ENCODE measurements at regions not wholly inside any gene's neighbourhood (a gene's known extent, or its start where the extent isn't known, plus 50 kb on each side); places are given as distances from the start of the nearest gene placed in this dataset.
A peak's percentile ranks its signal among the peaks of the same experiment; 100 is the strongest.

DNA sequence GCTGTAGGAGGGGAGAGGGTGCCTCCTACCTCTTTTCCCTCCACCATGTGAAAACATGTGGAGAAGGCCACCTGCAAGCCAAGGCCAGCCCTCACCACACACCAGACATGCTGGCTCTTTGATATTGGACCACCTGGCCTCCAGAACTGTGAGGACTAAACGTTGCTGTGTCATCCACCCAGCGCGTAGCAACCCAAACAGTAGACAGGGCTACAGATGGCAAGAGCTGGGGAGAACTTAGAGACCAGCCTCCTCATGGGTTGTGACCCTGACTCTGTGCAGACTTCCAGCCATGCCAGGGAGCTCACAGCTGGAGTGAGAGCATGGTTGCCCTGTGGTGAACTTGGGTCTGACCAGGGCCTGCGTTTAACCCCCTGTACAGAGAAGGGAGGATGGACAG is 195.9 kb upstream of the CST7 start:
- H3K4me3 ChIP-seq (ENCODE audit: insufficient read depth, low read depth, low read length): no peak overlapping the region
- no peak overlapping the region for H2AK5ac ChIP-seq (ENCODE audit: low read depth, low read length)
- no peak overlapping the region for H4K5ac ChIP-seq (ENCODE audit: low read depth, low read length)
- H3K27ac ChIP-seq (ENCODE audit: insufficient read depth, low read length): no peak overlapping the region
- H3K9me1 ChIP-seq (ENCODE audit: insufficient read depth, low read length): no peaks in the 10 kb centered on the region
- no CpG with 5 or more reads among the region's 4 CpGs for WGBS, 2 experiments (ENCODE audit: extremely low coverage in 2 of 2, insufficient read length in 1 of 2)
- intact Hi-C loops (cut with micrococcal nuclease) (no loop called here), in situ Hi-C loops (cut with MboI; ENCODE audit: low sequenced_read_pairs) (no loop called here), dilution Hi-C loops (cut with HindIII; ENCODE audit: low sequenced_read_pairs, unreplicated experiment) (no loop called here)
- no peak overlapping the region for H4K91ac ChIP-seq (ENCODE audit: insufficient read depth, low read depth, low read length)
- H3K36me3 ChIP-seq (ENCODE audit: control insufficient read depth, insufficient read depth, low read length): no peaks in the 10 kb centered on the region
- H3K9ac ChIP-seq (ENCODE audit: low read depth, low read length): no peak overlapping the region
- no peak overlapping the region for H3K56ac ChIP-seq (ENCODE audit: extremely low read depth, insufficient read depth, low read length)
- TF ChIP-seq NFE2L2 (IDR thresholded peaks at IDR 0.05; ENCODE audit: low read depth, low read length) (no peak), BHLHE40 (IDR thresholded peaks at IDR 0.05; ENCODE audit: low read depth, low read length) (no peak), RCOR1 (IDR thresholded peaks at IDR 0.05; ENCODE audit: insufficient replicate concordance, low read length) (no peak), MAFK (IDR thresholded peaks at IDR 0.05; ENCODE audit: low read depth, low read length) (no peak), SMC3 (IDR thresholded peaks at IDR 0.05; ENCODE audit: low read depth, low read length) (no peak), MAZ (IDR thresholded peaks at IDR 0.05; ENCODE audit: borderline replicate concordance, low read depth, low read length) (no peak), RFX5 (IDR thresholded peaks at IDR 0.05; ENCODE audit: low read depth, low read length) (no peak), MXI1 (IDR thresholded peaks at IDR 0.05; ENCODE audit: borderline replicate concordance, low read depth, low read length) (no peak), FOS (IDR thresholded peaks at IDR 0.05; ENCODE audit: low read depth, low read length) (no peak), POLR2A (IDR thresholded peaks at IDR 0.05; ENCODE audit: low read depth, low read length) (no peak), CHD1 (IDR thresholded peaks at IDR 0.05; ENCODE audit: low read depth, low read length) (no peak), CEBPB (IDR thresholded peaks at IDR 0.05; ENCODE audit: low read depth, low read length) (no peak), RAD21 (IDR thresholded peaks at IDR 0.05; ENCODE audit: low read length) (no peak)
- TF ChIP-seq, protein P1, sequence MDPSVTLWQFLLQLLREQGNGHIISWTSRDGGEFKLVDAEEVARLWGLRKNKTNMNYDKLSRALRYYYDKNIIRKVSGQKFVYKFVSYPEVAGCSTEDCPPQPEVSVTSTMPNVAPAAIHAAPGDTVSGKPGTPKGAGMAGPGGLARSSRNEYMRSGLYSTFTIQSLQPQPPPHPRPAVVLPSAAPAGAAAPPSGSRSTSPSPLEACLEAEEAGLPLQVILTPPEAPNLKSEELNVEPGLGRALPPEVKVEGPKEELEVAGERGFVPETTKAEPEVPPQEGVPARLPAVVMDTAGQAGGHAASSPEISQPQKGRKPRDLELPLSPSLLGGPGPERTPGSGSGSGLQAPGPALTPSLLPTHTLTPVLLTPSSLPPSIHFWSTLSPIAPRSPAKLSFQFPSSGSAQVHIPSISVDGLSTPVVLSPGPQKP (IDR thresholded peaks at IDR 0.05; ENCODE audit: borderline replicate concordance, low read depth, low read length): no peak
- TF ChIP-seq, protein P2, sequence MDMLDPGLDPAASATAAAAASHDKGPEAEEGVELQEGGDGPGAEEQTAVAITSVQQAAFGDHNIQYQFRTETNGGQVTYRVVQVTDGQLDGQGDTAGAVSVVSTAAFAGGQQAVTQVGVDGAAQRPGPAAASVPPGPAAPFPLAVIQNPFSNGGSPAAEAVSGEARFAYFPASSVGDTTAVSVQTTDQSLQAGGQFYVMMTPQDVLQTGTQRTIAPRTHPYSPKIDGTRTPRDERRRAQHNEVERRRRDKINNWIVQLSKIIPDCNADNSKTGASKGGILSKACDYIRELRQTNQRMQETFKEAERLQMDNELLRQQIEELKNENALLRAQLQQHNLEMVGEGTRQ (IDR thresholded peaks at IDR 0.05; ENCODE audit: low read depth, low read length): no peak
- TF ChIP-seq, protein P3, sequence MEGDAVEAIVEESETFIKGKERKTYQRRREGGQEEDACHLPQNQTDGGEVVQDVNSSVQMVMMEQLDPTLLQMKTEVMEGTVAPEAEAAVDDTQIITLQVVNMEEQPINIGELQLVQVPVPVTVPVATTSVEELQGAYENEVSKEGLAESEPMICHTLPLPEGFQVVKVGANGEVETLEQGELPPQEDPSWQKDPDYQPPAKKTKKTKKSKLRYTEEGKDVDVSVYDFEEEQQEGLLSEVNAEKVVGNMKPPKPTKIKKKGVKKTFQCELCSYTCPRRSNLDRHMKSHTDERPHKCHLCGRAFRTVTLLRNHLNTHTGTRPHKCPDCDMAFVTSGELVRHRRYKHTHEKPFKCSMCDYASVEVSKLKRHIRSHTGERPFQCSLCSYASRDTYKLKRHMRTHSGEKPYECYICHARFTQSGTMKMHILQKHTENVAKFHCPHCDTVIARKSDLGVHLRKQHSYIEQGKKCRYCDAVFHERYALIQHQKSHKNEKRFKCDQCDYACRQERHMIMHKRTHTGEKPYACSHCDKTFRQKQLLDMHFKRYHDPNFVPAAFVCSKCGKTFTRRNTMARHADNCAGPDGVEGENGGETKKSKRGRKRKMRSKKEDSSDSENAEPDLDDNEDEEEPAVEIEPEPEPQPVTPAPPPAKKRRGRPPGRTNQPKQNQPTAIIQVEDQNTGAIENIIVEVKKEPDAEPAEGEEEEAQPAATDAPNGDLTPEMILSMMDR (conservative IDR thresholded peaks at IDR 0.05; ENCODE audit: low read depth, low read length): no peak
- H2AK9ac ChIP-seq (replicated peaks; ENCODE audit: low read depth, low read length, poor library complexity): peak overlapping the region; percentile 35
- H2BK20ac ChIP-seq (ENCODE audit: low read depth, low read length): no peak overlapping the region
- H4K8ac ChIP-seq (ENCODE audit: low read depth in 2 of 2, low read length in 2 of 2): no peak overlapping the region
- H3K23ac ChIP-seq (ENCODE audit: low read depth, low read length): no peak overlapping the region
- no peak overlapping the region for H3K4ac ChIP-seq (ENCODE audit: low read depth, low read length)
- POLR2A ChIA-PET (ENCODE audit: unreplicated experiment): no interaction called here
- DNase-seq (no peak), ATAC-seq (ENCODE audit: low read depth) (no peak)
- H3K9me3 ChIP-seq (ENCODE audit: control insufficient read depth, insufficient read depth, low read length): no peaks in the 10 kb centered on the region
- H2BK5ac ChIP-seq (ENCODE audit: low read depth, low read length, poor library complexity, severe bottlenecking): no peak overlapping the region
- H2AFZ ChIP-seq (replicated peaks; ENCODE audit: low read length, poor library complexity): no peak overlapping the region
- CTCF ChIA-PET: no interaction called here
- H4K20me1 ChIP-seq (ENCODE audit: insufficient read depth, low read length): no peaks in the 10 kb centered on the region
- no peak overlapping the region for H3K14ac ChIP-seq (replicated peaks; ENCODE audit: low read depth, low read length)
- H3K27me3 ChIP-seq (ENCODE audit: control insufficient read depth, insufficient read depth, low read length): peaks cover 4% of the 10 kb centered on the region
- no peaks in the 10 kb centered on the region for H3K79me1 ChIP-seq (ENCODE audit: low read depth in 1 of 2, low read length in 2 of 2)
- no peak overlapping the region for H2BK15ac ChIP-seq (ENCODE audit: low read depth, low read length)
- BruUV-seq (replicated peaks): no TSS peak
- H3K4me2 ChIP-seq (ENCODE audit: low read depth, low read length): no peak overlapping the region
- H2BK120ac ChIP-seq (ENCODE audit: low read depth, low read length): no peak overlapping the region
- no peaks in the 10 kb centered on the region for H3K4me1 ChIP-seq (ENCODE audit: control insufficient read depth, insufficient read depth, low read length)
- H3K18ac ChIP-seq (ENCODE audit: low read depth, low read length): no peak overlapping the region
